Endothelial cell of umbilical vein (primary cell): ENCODE measurements at regions not wholly inside any gene's neighbourhood (a gene's known extent, or its start where the extent isn't known, plus 50 kb on each side); places are given as distances from the start of the nearest gene placed in this dataset.

Experiments used
- CTCF ChIP-seq, 2 donors: IDR thresholded peaks; 1 replicate in 1 of 2; 2 replicates in 1 of 2; pipeline ENCODE4 v1.5.1; 2011; ENCODE audit warnings: low read length in 2 of 2, mild to moderate bottlenecking in 2 of 2, moderate library complexity in 2 of 2, control low read depth in 1 of 2, inconsistent platforms in 1 of 2, low read depth in 1 of 2; ENCODE audit not compliant: insufficient read depth in 1 of 2; ENCODE audit errors: extremely low read depth in 1 of 2
- EZH2 ChIP-seq: IDR thresholded peaks from 2 replicates; pipeline ENCODE4 v1.6.1; 2012; ENCODE audit warnings: borderline replicate concordance, low read depth, mild to moderate bottlenecking, moderate library complexity, low read length, inconsistent platforms; ENCODE audit not compliant: severe bottlenecking
- FOS ChIP-seq: IDR thresholded peaks from 2 replicates; pipeline ENCODE4 v1.6.1; 2011; ENCODE audit warnings: mild to moderate bottlenecking, low read length, moderate library complexity, borderline replicate concordance; ENCODE audit not compliant: insufficient read depth
- JUN ChIP-seq: IDR thresholded peaks from 2 replicates; pipeline ENCODE4 v1.6.1; 2011; ENCODE audit warnings: borderline replicate concordance, low read depth; ENCODE audit not compliant: insufficient read length, insufficient read depth
- MYC ChIP-seq: IDR thresholded peaks from one replicate; pipeline ENCODE4 v1.6.1; 2011; ENCODE audit warnings: mild to moderate bottlenecking, low read depth, low read length
- POLR2A ChIP-seq: IDR thresholded peaks from 2 replicates; pipeline ENCODE4 v1.6.1; 2012; ENCODE audit warnings: low read depth, mild to moderate bottlenecking, control low read depth, low read length
- POLR2AphosphoS5 ChIP-seq: IDR thresholded peaks from 2 replicates; pipeline ENCODE4 v1.6.1; 2012; ENCODE audit warnings: low read depth, mild to moderate bottlenecking, control low read depth, low read length, moderate library complexity; ENCODE audit not compliant: insufficient read depth
- TF ChIP-seq, protein P1 (sequence below): IDR thresholded peaks from 2 replicates; pipeline ENCODE4 v1.6.1; 2011; ENCODE audit not compliant: insufficient read depth, insufficient read length

- no peak for TF ChIP-seq EZH2
- no peak for TF ChIP-seq CTCF (IDR thresholded peaks at IDR 0.05; ENCODE audit: extremely low read depth in 1 of 2, insufficient read depth in 1 of 2, low read depth in 1 of 2, low read length in 2 of 2)
- TF ChIP-seq POLR2AphosphoS5 = no peak
- no peak for TF ChIP-seq POLR2A
- TF ChIP-seq, protein P1, sequence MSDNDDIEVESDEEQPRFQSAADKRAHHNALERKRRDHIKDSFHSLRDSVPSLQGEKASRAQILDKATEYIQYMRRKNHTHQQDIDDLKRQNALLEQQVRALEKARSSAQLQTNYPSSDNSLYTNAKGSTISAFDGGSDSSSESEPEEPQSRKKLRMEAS = no peak
- TF ChIP-seq MYC = no peak
- TF ChIP-seq FOS = no peak
- TF ChIP-seq JUN = no peak
Observed at GRCh38 chr4:120317713-120318112, 251.1 kb upstream of the MAD2L1 start.
